NOMO-1 treated with dmso at 0.1 percent for 144 hours (cell line): ENCODE measurements at regions not wholly inside any gene's neighbourhood (a gene's known extent, or its start where the extent isn't known, plus 50 kb on each side); places are given as distances from the start of the nearest gene placed in this dataset.

ENCODE experiments used
- DNase-seq: peaks from one replicate; lab custom pipeline; 2025; ENCODE audit not compliant: unreplicated experiment; lab: John Stamatoyannopoulos, UW

DNA sequence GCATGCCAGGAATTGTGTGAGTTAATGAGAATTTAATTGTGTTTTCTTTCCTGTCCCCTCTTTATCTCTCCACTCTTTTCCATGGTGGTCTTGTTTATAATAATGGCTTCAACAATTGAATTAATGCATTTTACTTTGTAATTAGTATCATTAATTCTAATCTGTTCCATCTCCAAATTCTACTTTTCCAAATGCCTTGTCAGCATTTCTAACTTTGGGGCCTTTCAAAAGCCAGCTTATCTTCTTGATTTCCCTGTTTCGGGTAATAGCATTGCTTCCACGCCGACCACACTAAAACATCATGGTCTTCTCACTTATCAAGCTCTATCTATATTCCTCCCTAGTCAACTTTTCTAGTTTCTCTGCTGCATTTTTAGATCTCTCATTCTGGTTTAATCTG, 54.2 kb upstream of the RMST start:
- DNase-seq: no peak

DNA sequence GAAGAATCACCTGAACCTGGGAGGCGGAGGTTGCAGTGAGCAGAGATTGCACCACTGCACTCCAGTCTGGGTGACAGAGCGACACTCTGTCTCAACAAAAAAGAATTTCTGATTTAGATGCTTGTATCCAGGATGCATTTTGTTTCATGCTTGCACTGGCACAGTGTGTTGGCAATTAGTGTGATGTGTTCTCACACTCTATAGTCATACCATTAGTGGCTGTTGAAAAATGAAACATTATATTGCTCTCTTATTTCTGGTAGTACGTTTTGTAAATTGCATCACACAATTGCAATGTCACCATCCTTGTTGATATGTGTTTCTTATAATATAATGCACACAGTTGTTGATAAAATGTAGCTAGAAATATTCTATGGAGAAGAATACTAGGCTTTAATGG, 51.3 kb upstream of the RMST start:
- DNase-seq: no peak
